ENCODE measurements at regions not wholly inside any gene's neighbourhood (a gene's known extent, or its start where the extent isn't known, plus 50 kb on each side); places are given as distances from the start of the nearest gene placed in this dataset.

DNA sequence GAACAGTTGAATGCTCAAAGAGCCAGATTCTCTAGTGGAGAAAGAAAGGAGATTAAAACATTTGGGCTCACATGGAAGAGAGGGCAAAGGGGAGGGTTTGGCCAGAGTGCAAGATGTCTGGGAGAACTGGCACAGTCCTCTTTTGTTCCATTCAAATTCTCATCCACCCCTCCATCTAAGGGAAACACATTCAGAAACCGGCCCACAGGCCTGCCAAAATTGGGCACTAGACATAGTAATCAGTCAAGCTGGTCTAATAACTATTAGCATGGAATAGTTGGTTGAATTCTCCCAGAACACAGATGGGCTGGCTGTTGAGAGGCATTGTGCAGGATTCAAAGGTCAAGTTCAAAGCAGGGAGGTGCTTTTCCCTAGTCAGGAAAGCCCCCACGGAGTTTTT is 341.4 kb upstream of the IRAK1BP1 start:
- TF ChIP-seq POLR2AphosphoS5 (IDR thresholded peaks at IDR 0.05; ENCODE audit: borderline replicate concordance, low read depth, low read length) = no peak
- TF ChIP-seq EZH2 (IDR thresholded peaks at IDR 0.05) = no peak
- TF ChIP-seq FOXP2 (optimal IDR thresholded peaks at IDR 0.05; ENCODE audit: control extremely low read depth, extremely low read length, insufficient read depth) = no peak
